GM12878 (cell line): ENCODE measurements at regions not wholly inside any gene's neighbourhood (a gene's known extent, or its start where the extent isn't known, plus 50 kb on each side); places are given as distances from the start of the nearest gene placed in this dataset.

Experiments used
- ATAC-seq: fragments of 200-7000 bp; cut with Tn5 transposase; 3 replicates; pipeline ENCODE4 v1.9.1; 2020; ENCODE audit warnings: mild to moderate bottlenecking, moderate library complexity
- BruUV-seq: library from RNA; stranded (reverse); fragments of 400-500 nt; replicated peaks from 2 replicates; lab custom pipeline; 2021; lab: Mats Ljungman, UMichigan
- CTCF ChIA-PET: fragments of 300-600 bp; sonication (Branson Sonifier 250); formaldehyde crosslinking; extraction: SDS; loops from one replicate; lab custom pipeline; 2021; ENCODE audit warnings: inconsistent platforms; lab: Yijun Ruan, JAX
- POLR2A ChIA-PET: fragments of 350-600 bp; formaldehyde crosslinking; extraction: SDS; loops from one replicate; lab custom pipeline; 2021; ENCODE audit warnings: inconsistent platforms; lab: Charles Lee
- RAD21 ChIA-PET: fragments of 300-600 bp; sonication (Branson Sonifier 250); formaldehyde crosslinking; loops from one replicate; lab custom pipeline; 2023; ENCODE audit warnings: antibody characterized with exemption; ENCODE audit not compliant: unreplicated experiment; lab: Charles Lee
- SMC1A ChIA-PET: fragments of 300-600 bp; sonication (Branson Sonifier 250); formaldehyde crosslinking; loops from one replicate; lab custom pipeline; 2023; ENCODE audit not compliant: unreplicated experiment, uncharacterized antibody; lab: Charles Lee
- DNase-seq: peaks from one replicate; pipeline ENCODE4 v3.0.0-alpha.2; 2011; ENCODE audit warnings: low read depth, low spot score
- FAIRE-seq: peaks from 3 replicates; lab custom pipeline; 2011; peaks lifted over from hg19 to GRCh38; lab: Jason Lieb, UNC
- H2AFZ ChIP-seq: 2 replicates; pipeline ENCODE4 v1.6.0; 2011; ENCODE audit warnings: low read depth, low read length, control low read depth; ENCODE audit not compliant: control insufficient read depth
- H3K27ac ChIP-seq: 2 replicates; pipeline ENCODE4 v1.5.1; 2011; ENCODE audit warnings: control low read depth; ENCODE audit not compliant: control insufficient read depth, insufficient read depth
- H3K27me3 ChIP-seq, 2 experiments: replicated peaks in 1 of 2; 2 replicates each; pipeline versions ENCODE4 v1.6.0 to v1.6.1; 2011; ENCODE audit warnings: low read length in 1 of 2; ENCODE audit not compliant: control insufficient read depth in 2 of 2, insufficient read depth in 2 of 2
- H3K36me3 ChIP-seq, 2 experiments: 2 replicates each; pipeline ENCODE4 v1.5.1; 2011; ENCODE audit warnings: low read length in 1 of 2; ENCODE audit not compliant: control insufficient read depth in 2 of 2, insufficient read depth in 2 of 2
- H3K4me1 ChIP-seq: 2 replicates; pipeline ENCODE4 v1.6.1; 2011; ENCODE audit warnings: mild to moderate bottlenecking, low read length, moderate library complexity, mixed read lengths; ENCODE audit not compliant: control insufficient read depth, insufficient read depth
- H3K4me2 ChIP-seq: 2 replicates; pipeline ENCODE4 v1.6.0; 2011; ENCODE audit warnings: control low read depth; ENCODE audit not compliant: control insufficient read depth, insufficient read depth
- H3K4me3 ChIP-seq: fragments of 200-600 bp; sonication (generic); 2 replicates; pipeline ENCODE4 v1.5.1; 2016
- H3K79me2 ChIP-seq: 2 replicates; pipeline ENCODE4 v1.6.0; 2011; ENCODE audit warnings: low read length; ENCODE audit not compliant: control insufficient read depth, insufficient read depth
- H3K9ac ChIP-seq: 2 replicates; pipeline ENCODE4 v1.8.0; 2011; ENCODE audit warnings: low read length, control low read depth, mixed read lengths; ENCODE audit not compliant: control insufficient read depth, insufficient read depth
- H3K9me3 ChIP-seq: replicated peaks from 3 replicates; pipeline ENCODE4 v1.5.1; 2011; ENCODE audit warnings: mild to moderate bottlenecking, low read length; ENCODE audit not compliant: control insufficient read depth, insufficient read depth
- H4K20me1 ChIP-seq: 2 replicates; pipeline ENCODE4 v1.6.0; 2011; ENCODE audit not compliant: control insufficient read depth, insufficient read depth
- ATF7 ChIP-seq: fragments of 450-650 bp; IDR thresholded peaks from 2 replicates; pipeline ENCODE4 v1.6.1; 2016; ENCODE audit warnings: low read depth, mild to moderate bottlenecking
- DPF2 ChIP-seq: fragments of 450-650 bp; IDR thresholded peaks from 2 replicates; pipeline ENCODE4 v1.6.1; 2017; ENCODE audit warnings: mild to moderate bottlenecking
- EGR1 ChIP-seq, 2 experiments: IDR thresholded peaks; 1 replicate in 1 of 2; 2 replicates in 1 of 2; pipeline ENCODE4 v1.6.1; 2011 to 2012; ENCODE audit warnings: low read depth in 2 of 2, low read length in 2 of 2, borderline replicate concordance in 1 of 2, mild to moderate bottlenecking in 1 of 2, moderate library complexity in 1 of 2
- EP300 ChIP-seq, 2 experiments: fragments of 150-350 bp in 1 of 2; IDR thresholded peaks; 2 replicates each; pipeline ENCODE4 v1.6.1; 2011 to 2012; ENCODE audit warnings: low read depth in 2 of 2, low read length in 2 of 2, borderline replicate concordance in 1 of 2, improper control_type of control experiment in 1 of 2, inconsistent platforms in 1 of 2; ENCODE audit not compliant: control insufficient read depth in 1 of 2
- IKZF1 ChIP-seq: fragments of 450-650 bp; conservative IDR thresholded peaks from 2 replicates; pipeline ENCODE4 v1.6.1; 2017; ENCODE audit warnings: antibody characterized with exemption, mild to moderate bottlenecking
- KAT2A ChIP-seq: conservative IDR thresholded peaks from 2 replicates; pipeline ENCODE4 v1.6.1; 2011; ENCODE audit warnings: low read depth, low read length; ENCODE audit not compliant: control insufficient read depth
- MEF2B ChIP-seq: fragments of 450-650 bp; IDR thresholded peaks from 2 replicates; pipeline ENCODE4 v1.6.1; 2018; ENCODE audit warnings: mild to moderate bottlenecking, moderate library complexity; ENCODE audit not compliant: partially characterized antibody, poor library complexity, severe bottlenecking
- MTA2 ChIP-seq: fragments of 450-650 bp; IDR thresholded peaks from 2 replicates; pipeline ENCODE4 v1.6.1; 2016; ENCODE audit warnings: low read depth, mild to moderate bottlenecking, moderate library complexity
- POLR2A ChIP-seq: IDR thresholded peaks from 2 replicates; pipeline ENCODE4 v1.6.1; 2011; ENCODE audit warnings: low read depth, mild to moderate bottlenecking, low read length
- RELA ChIP-seq: fragments of 450-650 bp; IDR thresholded peaks from 2 replicates; pipeline ENCODE4 v1.8.0; 2014; ENCODE audit warnings: borderline replicate concordance; ENCODE audit not compliant: partially characterized antibody
- SMARCA5 ChIP-seq: fragments of 450-650 bp; IDR thresholded peaks from 2 replicates; pipeline ENCODE4 v1.6.1; 2017; ENCODE audit warnings: mild to moderate bottlenecking
- SPI1 ChIP-seq: IDR thresholded peaks from 2 replicates; pipeline ENCODE4 v1.6.1; 2011; ENCODE audit warnings: low read depth, mild to moderate bottlenecking, low read length, moderate library complexity, borderline replicate concordance; ENCODE audit not compliant: insufficient read depth
- ZNF217 ChIP-seq: fragments of 450-650 bp; IDR thresholded peaks from 2 replicates; pipeline ENCODE4 v1.6.1; 2017; ENCODE audit warnings: antibody characterized with exemption, mild to moderate bottlenecking
- ZNF687 ChIP-seq: fragments of 450-650 bp; IDR thresholded peaks from 2 replicates; pipeline ENCODE4 v1.6.1; 2017; ENCODE audit warnings: mild to moderate bottlenecking, moderate library complexity
- WGBS: methylation state at CpG from one replicate; pipeline ENCODE4 v1.1.6; 2016; ENCODE audit warnings: low lambda C conversion rate; ENCODE audit not compliant: insufficient replicate concordance, insufficient coverage; ENCODE audit errors: missing lambda C conversion rate; 5-methylcytosine and 5-hydroxymethylcytosine counted together
- in situ Hi-C: fragments of 300-500 bp; cut with MboI; formaldehyde crosslinking; loops from 9 replicates; pipeline ENCODE4 v1.14.3; 2018; ENCODE audit warnings: mixed read lengths
- intact Hi-C: fragments of 100-400 bp; cut with micrococcal nuclease; formaldehyde crosslinking; loops from one replicate; pipeline ENCODE4 v1.14.2; 2022; ENCODE audit not compliant: unreplicated experiment

- TF ChIP-seq ZNF687 (no peak), ATF7 (no peak), POLR2A (no peak), ZNF217 (no peak)
- TF ChIP-seq, all 136 proteins: peak for 0
These were observed 190.5 kb upstream of the VEPH1 start (continued) for GRCh38 chr3:157693762-157694161.

GRCh38 chr3:157692468-157692867, 189.3 kb upstream of the VEPH1 start:
- BruUV-seq, result no TSS peak
- H3K27me3 ChIP-seq, result no peaks in the 10 kb centered on the region
- H3K4me2 ChIP-seq, result no peak overlapping the region
- no peaks in the 10 kb centered on the region for H3K4me1 ChIP-seq
- ChIA-PET POLR2A (no interaction called here), SMC1A (no interaction called here), RAD21 (no interaction called here), CTCF (no interaction called here)
- no peak for DNase-seq
- no peak overlapping the region for H3K9ac ChIP-seq
- no peak overlapping the region for H3K4me3 ChIP-seq
- WGBS, result 5% methylated on average over 1 of the region's 1 CpG
- no peak overlapping the region for H2AFZ ChIP-seq
- no peaks in the 10 kb centered on the region for H3K36me3 ChIP-seq
- H3K9me3 ChIP-seq, result no peaks in the 10 kb centered on the region
- TF ChIP-seq MEF2B (peak; percentile 81), RELA (no peak), EGR1 (IDR thresholded peaks at IDR 0.05; ENCODE audit: borderline replicate concordance in 1 of 2, low read depth in 2 of 2, low read length in 2 of 2) (no peak), KAT2A (no peak), SMARCA5 (no peak), SPI1 (peak; percentile 82), DPF2 (no peak), IKZF1 (no peak), EP300 (IDR thresholded peaks at IDR 0.05; ENCODE audit: borderline replicate concordance in 1 of 2, control insufficient read depth in 1 of 2, low read depth in 2 of 2, low read length in 2 of 2) (peak in 1 of 2 experiments; percentile 33; a peak in 1 of 4 replicates), MTA2 (peak; percentile 26; the same call in 1 of the 2 replicates)
- peak; percentile 77 for ATAC-seq
- in situ Hi-C loops (no loop called here), intact Hi-C loops (no loop called here)
- H3K27ac ChIP-seq, result no peak overlapping the region
- H4K20me1 ChIP-seq, result no peaks in the 10 kb centered on the region
- no peaks in the 10 kb centered on the region for H3K79me2 ChIP-seq
- no peak for FAIRE-seq
